Nephron progenitor cell (in vitro differentiated cells): ENCODE measurements at regions not wholly inside any gene's neighbourhood (a gene's known extent, or its start where the extent isn't known, plus 50 kb on each side); places are given as distances from the start of the nearest gene placed in this dataset.

Source experiments
- DNase-seq: peaks from one replicate; pipeline ENCODE4 v3.0.0; 2021
- H3K27ac Mint-ChIP-seq: 2 replicates; pipeline ENCODE4 v1.8.0; 2021; ENCODE audit warnings: mild to moderate bottlenecking, moderate library complexity, mixed read lengths
- H3K27me3 Mint-ChIP-seq: 2 replicates; pipeline ENCODE4 v1.8.0; 2021; ENCODE audit warnings: mild to moderate bottlenecking, low read depth, mixed read lengths; ENCODE audit not compliant: poor library complexity
- H3K36me3 Mint-ChIP-seq: 2 replicates; pipeline ENCODE4 v1.8.0; 2021; ENCODE audit warnings: low read depth, mixed read lengths
- H3K4me1 Mint-ChIP-seq: 2 replicates; pipeline ENCODE4 v1.8.0; 2021; ENCODE audit warnings: mixed read lengths
- H3K4me3 Mint-ChIP-seq: 2 replicates; pipeline ENCODE4 v1.8.0; 2021; ENCODE audit warnings: mild to moderate bottlenecking, moderate library complexity, mixed read lengths
- H3K9me3 Mint-ChIP-seq: 2 replicates; pipeline ENCODE4 v1.8.0; 2021; ENCODE audit warnings: mild to moderate bottlenecking, moderate library complexity, mixed read lengths
- CTCF ChIP-seq: fragments of 200-600 bp; sonication (generic); IDR thresholded peaks from 2 replicates; pipeline ENCODE4 v1.5.0; 2021; ENCODE audit warnings: antibody characterized with exemption

GRCh38 chr6:166864333-166864732 is 92.0 kb downstream of the RNASET2 start:
- no peak overlapping the region for H3K27ac Mint-ChIP-seq
- TF ChIP-seq CTCF = no peak
- no peaks in the 10 kb centered on the region for H3K36me3 Mint-ChIP-seq
- H3K4me1 Mint-ChIP-seq = peaks cover 10% of the 10 kb centered on the region
- peaks cover 20% of the 10 kb centered on the region for H3K27me3 Mint-ChIP-seq
- no peak for DNase-seq
- peaks cover 5% of the 10 kb centered on the region for H3K9me3 Mint-ChIP-seq
- H3K4me3 Mint-ChIP-seq = no peak overlapping the region

- Mint-ChIP-seq H3K27ac (no peak overlapping the region), H3K4me3 (peak overlapping the region; percentile 92), H3K36me3 (no peaks in the 10 kb centered on the region), H3K4me1 (peaks cover 10% of the 10 kb centered on the region), H3K27me3 (peaks cover 23% of the 10 kb centered on the region), H3K9me3 (peaks cover 5% of the 10 kb centered on the region)
- TF ChIP-seq CTCF = no peak
- no peak for DNase-seq
Measured at GRCh38 chr6:166862978-166863530, 93.3 kb downstream of the RNASET2 start.

- H3K27ac Mint-ChIP-seq = no peak overlapping the region
- H3K9me3 Mint-ChIP-seq = peaks cover 5% of the 10 kb centered on the region
- H3K27me3 Mint-ChIP-seq = peaks cover 26% of the 10 kb centered on the region
- peaks cover 10% of the 10 kb centered on the region for H3K4me1 Mint-ChIP-seq
- DNase-seq = peak; percentile 76
- no peaks in the 10 kb centered on the region for H3K36me3 Mint-ChIP-seq
- no peak for TF ChIP-seq CTCF
- peak overlapping the region; percentile 92 for H3K4me3 Mint-ChIP-seq
Measured at GRCh38 chr6:166862287-166862977, 93.9 kb downstream of the RNASET2 start.

DNA sequence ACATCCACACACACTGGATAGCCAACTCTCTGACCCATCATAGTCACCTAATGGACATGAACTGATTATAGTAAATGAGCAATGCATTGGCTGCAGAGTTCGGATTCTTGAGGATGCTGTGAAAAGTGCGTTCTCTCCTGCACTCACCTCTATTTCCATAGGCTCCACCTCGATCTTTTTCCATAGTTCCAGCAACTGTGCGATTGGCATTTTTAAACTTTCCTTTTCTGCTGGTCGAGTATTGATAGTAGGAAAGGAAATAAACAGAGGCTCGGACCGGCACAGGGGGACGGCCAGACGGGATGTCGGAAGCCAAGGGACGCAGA is 94.4 kb downstream of the RNASET2 start:
- TF ChIP-seq CTCF = no peak
- Mint-ChIP-seq H3K36me3 (no peaks in the 10 kb centered on the region), H3K27ac (no peak overlapping the region), H3K27me3 (peaks cover 26% of the 10 kb centered on the region), H3K4me3 (peak overlapping the region; percentile 92), H3K4me1 (peaks cover 10% of the 10 kb centered on the region), H3K9me3 (peaks cover 5% of the 10 kb centered on the region)
- no peak for DNase-seq

- TF ChIP-seq CTCF = no peak
- Mint-ChIP-seq H3K27ac (no peak overlapping the region), H3K4me3 (peak overlapping the region; percentile 92), H3K27me3 (peaks cover 26% of the 10 kb centered on the region), H3K4me1 (peaks cover 10% of the 10 kb centered on the region), H3K9me3 (peaks cover 5% of the 10 kb centered on the region), H3K36me3 (no peaks in the 10 kb centered on the region)
- DNase-seq = no peak
Measured at GRCh38 chr6:166861304-166861703, 95.0 kb downstream of the RNASET2 start.

DNA sequence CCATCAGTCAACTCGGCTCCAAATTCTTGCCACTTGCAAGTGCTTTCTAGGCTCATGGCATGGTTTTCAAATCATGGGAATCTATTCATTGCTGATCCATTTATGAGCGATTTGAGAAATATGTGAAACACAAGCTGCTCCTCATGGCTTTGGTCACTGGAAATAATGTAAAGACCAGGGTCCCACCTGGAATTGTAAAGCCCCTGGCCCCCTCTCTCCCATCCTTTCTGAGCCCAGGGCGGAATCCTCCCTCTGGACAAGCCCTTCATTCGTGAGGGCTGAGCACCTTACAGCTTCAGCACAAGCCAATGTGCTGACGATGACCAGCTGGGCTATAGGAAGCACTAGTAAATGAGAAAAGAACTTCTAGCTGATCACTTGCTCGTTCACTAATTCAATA is 96.0 kb downstream of the RNASET2 start:
- DNase-seq = no peak
- no peak for TF ChIP-seq CTCF
- no peak overlapping the region for H3K27ac Mint-ChIP-seq
- H3K4me1 Mint-ChIP-seq = peaks cover 10% of the 10 kb centered on the region
- peaks cover 5% of the 10 kb centered on the region for H3K9me3 Mint-ChIP-seq
- peaks cover 26% of the 10 kb centered on the region for H3K27me3 Mint-ChIP-seq
- H3K4me3 Mint-ChIP-seq = no peak overlapping the region
- H3K36me3 Mint-ChIP-seq = no peaks in the 10 kb centered on the region
